Transverse colon (tissue), 4 donors: ENCODE measurements at regions not wholly inside any gene's neighbourhood (a gene's known extent, or its start where the extent isn't known, plus 50 kb on each side); places are given as distances from the start of the nearest gene placed in this dataset.

Experiments used
- DNase-seq: peaks from one replicate; pipeline ENCODE4 v3.0.0-alpha.2; 2019
- H3K27ac ChIP-seq, 4 donors: fragments of 200-600 bp; sonication (generic); 2 replicates each; pipeline ENCODE4 v1.5.1; 2016 to 2018; ENCODE audit warnings: inconsistent platforms in 4 of 4
- H3K27me3 ChIP-seq: fragments of 200-600 bp; sonication (generic); 2 replicates; pipeline ENCODE4 v1.5.1; 2017; ENCODE audit warnings: inconsistent platforms
- H3K36me3 ChIP-seq, 4 donors: fragments of 200-600 bp; sonication (generic); 2 replicates each; pipeline ENCODE4 v1.5.1; 2017 to 2019; ENCODE audit warnings: inconsistent platforms in 4 of 4
- H3K4me1 ChIP-seq, 4 donors: fragments of 200-600 bp; sonication (generic); 2 replicates each; pipeline ENCODE4 v1.5.1; 2017 to 2020; ENCODE audit warnings: inconsistent platforms in 4 of 4
- H3K4me3 ChIP-seq, 4 donors: fragments of 200-600 bp; sonication (generic); 1 replicate in 1 of 4; 2 replicates in 3 of 4; pipeline versions ENCODE4 v1.5.1 to v1.6.1; 2017 to 2019; ENCODE audit warnings: inconsistent platforms in 4 of 4
- H3K9me3 ChIP-seq, 2 donors: fragments of 200-600 bp; sonication (generic); 2 replicates each; pipeline ENCODE4 v1.5.1; 2017 to 2019; ENCODE audit warnings: inconsistent platforms in 2 of 2
- EP300 ChIP-seq: sonication (generic); formaldehyde crosslinking; IDR thresholded peaks from one replicate; pipeline ENCODE4 v1.6.1; 2017; ENCODE audit warnings: antibody characterized with exemption, low read depth
- POLR2A ChIP-seq: fragments of 450-650 bp; IDR thresholded peaks from one replicate; pipeline ENCODE4 v1.6.1; 2016; ENCODE audit warnings: antibody characterized with exemption, mild to moderate bottlenecking, moderate library complexity
- POLR2AphosphoS5 ChIP-seq, 3 donors: sonication (generic); formaldehyde crosslinking; IDR thresholded peaks; one replicate each; pipeline ENCODE4 v1.6.1; 2016; ENCODE audit warnings: antibody characterized with exemption in 3 of 3
- WGBS, 2 donors: methylation state at CpG; one replicate each; pipeline ENCODE4 v1.1.5; 2018; ENCODE audit warnings: low coverage in 1 of 2; 5-methylcytosine and 5-hydroxymethylcytosine counted together
- in situ Hi-C, 4 donors: fragments of 200-750 bp; cut with MboI; loops; one replicate each; pipeline versions ENCODE4 v1.15.0 to v1.15.1; 2017; ENCODE audit warnings: low sequenced_read_pairs in 3 of 4, low pct_ligation_motif_present in 1 of 4, low pct_unique_long_range_greater_than_20kb in 1 of 4
- intact Hi-C: fragments of 100-400 bp; cut with DNase I; formaldehyde crosslinking; loops from one replicate; pipeline ENCODE4 v1.15.1; 2023; ENCODE audit warnings: low total_unique reads
- TF ChIP-seq, protein P1 (sequence below), 5 experiments: fragments of 200-600 bp in 3 of 5; fragments of 450-650 bp in 2 of 5; sonication (generic) in 3 of 5; IDR thresholded peaks; 1 replicate in 2 of 5; 2 replicates in 3 of 5; pipeline ENCODE4 v1.5.1; 2016 to 2017; ENCODE audit warnings: antibody characterized with exemption in 5 of 5, inconsistent platforms in 3 of 5, mild to moderate bottlenecking in 2 of 5, moderate library complexity in 1 of 5

DNA sequence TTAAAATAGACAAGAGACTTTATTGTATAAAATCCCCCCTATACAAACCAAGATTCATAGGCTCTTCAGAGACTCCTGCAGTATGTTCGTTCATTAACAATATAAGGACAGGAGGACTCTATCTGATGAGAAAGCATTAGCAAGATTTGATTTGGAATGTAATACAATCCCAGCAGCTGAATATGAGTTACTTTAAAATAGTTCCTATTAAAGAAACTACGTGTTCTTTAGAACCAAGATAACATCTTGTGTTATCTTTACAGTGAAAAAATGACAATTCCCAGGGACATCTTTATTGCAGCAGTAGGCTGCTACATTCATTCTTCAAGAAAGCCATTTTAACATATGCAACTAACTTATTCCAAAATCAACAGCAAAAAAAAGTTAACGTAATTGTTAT lies 1360.1 kb upstream of the GJE1 start:
- H3K27ac ChIP-seq = no peak overlapping the region
- H3K4me1 ChIP-seq = no peaks in the 10 kb centered on the region
- no peak for DNase-seq
- intact Hi-C loops = no loop called here
- H3K9me3 ChIP-seq = peaks cover 0 to 8% of the 10 kb centered on the region in 2 donors
- no peak overlapping the region for H3K4me3 ChIP-seq
- no peak for TF ChIP-seq POLR2A
- TF ChIP-seq, protein P1, sequence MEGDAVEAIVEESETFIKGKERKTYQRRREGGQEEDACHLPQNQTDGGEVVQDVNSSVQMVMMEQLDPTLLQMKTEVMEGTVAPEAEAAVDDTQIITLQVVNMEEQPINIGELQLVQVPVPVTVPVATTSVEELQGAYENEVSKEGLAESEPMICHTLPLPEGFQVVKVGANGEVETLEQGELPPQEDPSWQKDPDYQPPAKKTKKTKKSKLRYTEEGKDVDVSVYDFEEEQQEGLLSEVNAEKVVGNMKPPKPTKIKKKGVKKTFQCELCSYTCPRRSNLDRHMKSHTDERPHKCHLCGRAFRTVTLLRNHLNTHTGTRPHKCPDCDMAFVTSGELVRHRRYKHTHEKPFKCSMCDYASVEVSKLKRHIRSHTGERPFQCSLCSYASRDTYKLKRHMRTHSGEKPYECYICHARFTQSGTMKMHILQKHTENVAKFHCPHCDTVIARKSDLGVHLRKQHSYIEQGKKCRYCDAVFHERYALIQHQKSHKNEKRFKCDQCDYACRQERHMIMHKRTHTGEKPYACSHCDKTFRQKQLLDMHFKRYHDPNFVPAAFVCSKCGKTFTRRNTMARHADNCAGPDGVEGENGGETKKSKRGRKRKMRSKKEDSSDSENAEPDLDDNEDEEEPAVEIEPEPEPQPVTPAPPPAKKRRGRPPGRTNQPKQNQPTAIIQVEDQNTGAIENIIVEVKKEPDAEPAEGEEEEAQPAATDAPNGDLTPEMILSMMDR (IDR thresholded peaks at IDR 0.05) = no peak
- H3K27me3 ChIP-seq = no peaks in the 10 kb centered on the region
- whole genome bisulfite sequencing, 2 donors = 65 to 73% methylated on average over 3 of the region's 3 CpGs
- in situ Hi-C loops = no loop called here
- no peaks in the 10 kb centered on the region for H3K36me3 ChIP-seq

DNA sequence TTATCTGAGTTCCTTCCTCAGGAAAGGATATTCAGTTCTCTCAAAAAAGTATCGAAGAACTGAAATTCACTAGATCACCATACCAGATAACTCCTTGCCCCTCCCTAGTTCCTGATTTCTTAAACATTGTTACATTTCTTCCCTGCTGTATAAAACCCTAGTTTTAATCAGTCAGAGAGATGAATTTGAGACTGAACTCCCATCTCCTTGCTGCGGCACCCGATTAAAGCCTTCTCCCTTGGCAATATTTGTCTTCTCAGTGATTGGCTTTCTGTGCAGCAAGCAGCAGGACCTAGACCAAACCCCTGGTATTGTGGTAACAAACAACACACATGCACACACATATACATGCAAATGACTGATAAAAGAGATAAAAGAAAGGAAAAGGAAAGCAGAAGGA lies 1364.6 kb upstream of the GJE1 start:
- 91 to 96% methylated on average over 2 to 3 of the region's 3 CpGs for WGBS, 2 donors
- in situ Hi-C loops = no loop called here
- peaks cover 0 to 8% of the 10 kb centered on the region in 2 donors for H3K9me3 ChIP-seq
- TF ChIP-seq POLR2A (no peak), EP300 (no peak), POLR2AphosphoS5 (IDR thresholded peaks at IDR 0.05) (no peak)
- TF ChIP-seq, protein P1 (IDR thresholded peaks at IDR 0.05) = no peak
- DNase-seq = no peak
- H3K4me1 ChIP-seq = no peaks in the 10 kb centered on the region
- no peaks in the 10 kb centered on the region for H3K27me3 ChIP-seq
- intact Hi-C loops = no loop called here
- no peaks in the 10 kb centered on the region for H3K36me3 ChIP-seq
- H3K4me3 ChIP-seq = no peak overlapping the region
- H3K27ac ChIP-seq = no peak overlapping the region

DNA sequence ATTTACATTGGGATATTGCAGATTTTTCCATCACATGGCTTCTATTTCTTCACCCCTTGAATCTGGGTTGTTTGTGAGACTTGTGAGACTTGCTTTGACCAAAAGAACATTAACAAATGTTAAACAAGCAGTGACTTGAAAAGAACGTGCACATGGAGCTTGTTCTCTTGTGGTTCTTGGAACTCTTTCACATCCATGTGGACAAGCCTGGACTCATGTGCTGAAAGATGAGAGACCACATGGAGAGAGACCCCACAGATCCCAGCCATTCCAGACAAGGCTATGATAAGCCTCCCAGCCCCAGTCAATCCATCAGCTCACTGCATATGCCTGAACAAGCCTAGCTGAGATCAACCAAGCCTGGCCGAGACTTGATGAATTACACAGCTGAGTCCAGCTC lies 1365.7 kb upstream of the GJE1 start:
- TF ChIP-seq, protein P1 (IDR thresholded peaks at IDR 0.05) = no peak
- TF ChIP-seq POLR2A (no peak), EP300 (no peak), POLR2AphosphoS5 (IDR thresholded peaks at IDR 0.05) (no peak)
- WGBS, 2 donors = 77 to 84% methylated on average over 2 of the region's 2 CpGs

DNA sequence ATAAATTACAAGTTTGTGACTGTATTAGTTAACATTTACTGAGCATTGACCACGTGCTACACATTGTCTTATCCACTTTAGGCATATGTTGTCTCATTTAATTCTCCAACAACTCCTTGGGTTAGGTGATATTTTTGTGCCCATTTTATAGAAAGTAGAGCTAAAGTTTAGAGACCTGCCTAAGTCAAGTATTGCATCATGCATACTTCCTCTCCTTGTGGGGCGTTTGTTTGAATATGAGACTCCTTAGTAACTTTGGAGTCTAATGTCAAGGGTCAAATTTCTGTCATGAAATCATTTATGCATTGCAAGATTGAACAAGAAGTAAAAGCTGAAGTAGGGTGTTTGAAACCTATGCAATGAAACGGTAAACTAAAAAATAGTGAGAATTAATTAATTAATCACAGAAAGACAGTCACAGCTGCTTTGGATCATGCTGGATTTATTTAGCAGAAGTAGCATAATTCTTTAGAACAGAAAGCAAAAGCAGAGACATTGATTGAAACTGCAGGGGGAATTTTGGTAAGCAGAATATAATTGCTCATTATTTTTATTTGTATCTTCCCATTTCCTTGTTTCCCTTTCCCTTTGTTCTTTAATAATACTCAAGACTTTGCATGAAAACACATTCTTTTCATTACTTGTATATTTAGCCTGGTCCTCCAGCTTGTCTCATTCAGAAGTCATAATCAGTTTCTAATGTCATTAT lies 1374.4 kb upstream of the GJE1 start:
- no peak for DNase-seq
- no peaks in the 10 kb centered on the region for H3K27me3 ChIP-seq
- TF ChIP-seq POLR2AphosphoS5 (IDR thresholded peaks at IDR 0.05) (no peak), POLR2A (no peak), EP300 (no peak)
- TF ChIP-seq, protein P1 (IDR thresholded peaks at IDR 0.05) = no peak
- 45 to 50% methylated on average over 3 of the region's 3 CpGs for WGBS, 2 donors
- H3K27ac ChIP-seq = no peak overlapping the region
- in situ Hi-C loops = no loop called here
- intact Hi-C loops = no loop called here
- H3K4me3 ChIP-seq = no peak overlapping the region
- H3K4me1 ChIP-seq = no peaks in the 10 kb centered on the region
- no peaks in the 10 kb centered on the region for H3K36me3 ChIP-seq
- no peaks in the 10 kb centered on the region for H3K9me3 ChIP-seq

More for the DNA sequence above, 1365.7 kb upstream of the GJE1 start:
- DNase-seq = no peak
- H3K4me1 ChIP-seq = no peaks in the 10 kb centered on the region
- intact Hi-C loops (no loop called here), in situ Hi-C loops (no loop called here)
- H3K9me3 ChIP-seq = peaks cover 0 to 8% of the 10 kb centered on the region in 2 donors
- H3K27me3 ChIP-seq = no peaks in the 10 kb centered on the region
- no peaks in the 10 kb centered on the region for H3K36me3 ChIP-seq
- H3K27ac ChIP-seq = no peak overlapping the region
- no peak overlapping the region for H3K4me3 ChIP-seq
